ENCODE measurements at regions not wholly inside any gene's neighbourhood (a gene's known extent, or its start where the extent isn't known, plus 50 kb on each side); places are given as distances from the start of the nearest gene placed in this dataset.

GRCh38 chr12:87382959-87383566, 646.1 kb downstream of the C12orf50 start:
- Mint-ChIP-seq H3K4me3 (no peak overlapping the region), H3K36me3 (no peaks in the 10 kb centered on the region), H3K27ac (no peak overlapping the region), H3K4me1 (no peaks in the 10 kb centered on the region), H3K27me3 (ENCODE audit: low read depth in 3 of 3) (no peaks in the 10 kb centered on the region), H3K9me3 (peaks cover 0 to 4% (median 0%) of the 10 kb centered on the region in 7 donors)
- H3K27ac ChIP-seq (ENCODE audit: low read depth in 1 of 2, low read length in 2 of 2) = no peak overlapping the region
- H3K4me3 ChIP-seq (replicated peaks in 1 of 3; ENCODE audit: low read depth in 2 of 3, low read length in 3 of 3) = no peak overlapping the region
- no peaks in the 10 kb centered on the region for H3K36me3 ChIP-seq (replicated peaks in 1 of 2; ENCODE audit: control insufficient read depth in 1 of 2, insufficient read depth in 2 of 2, low read length in 2 of 2)
- TF ChIP-seq CTCF (IDR thresholded peaks at IDR 0.05) = no peak
- H3K9me3 ChIP-seq (replicated peaks in 1 of 2; ENCODE audit: control insufficient read depth in 1 of 2, insufficient read depth in 1 of 2, low read length in 2 of 2) = no peaks in the 10 kb centered on the region
- H3K9ac ChIP-seq (ENCODE audit: insufficient read depth, low read length, poor library complexity, severe bottlenecking) = no peak overlapping the region
- H3K79me2 ChIP-seq (ENCODE audit: insufficient read depth, low read length) = no peaks in the 10 kb centered on the region
- no peaks in the 10 kb centered on the region for H3K27me3 ChIP-seq (ENCODE audit: control insufficient read depth in 2 of 2, insufficient read depth in 2 of 2, low read length in 2 of 2)
- H3K4me2 ChIP-seq (replicated peaks; ENCODE audit: extremely low read depth, low read length, poor library complexity, severe bottlenecking) = no peak overlapping the region
- intact Hi-C loops (cut with micrococcal nuclease) = no loop called here
- no peak for DNase-seq
- WGBS (ENCODE audit: insufficient coverage) = 80% methylated on average over 1 of the region's 2 CpGs
- H2AFZ ChIP-seq (ENCODE audit: insufficient read depth, low read depth, low read length, poor library complexity, severe bottlenecking) = no peak overlapping the region
- no peaks in the 10 kb centered on the region for H3K4me1 ChIP-seq (ENCODE audit: control insufficient read depth in 1 of 2, insufficient read depth in 2 of 2, low read length in 2 of 2)
- H4K20me1 ChIP-seq (ENCODE audit: insufficient read depth, low read length) = no peaks in the 10 kb centered on the region

- no CpG with 5 or more reads among the region's 2 CpGs for whole genome bisulfite sequencing (ENCODE audit: insufficient coverage)
- H3K9me3 Mint-ChIP-seq = peaks cover 0 to 1% (median 0%) of the 10 kb centered on the region in 7 donors
- no peak for DNase-seq
- H3K4me3 Mint-ChIP-seq = no peak overlapping the region
- Histone ChIP-seq H3K4me2 (replicated peaks; ENCODE audit: extremely low read depth, low read length, poor library complexity, severe bottlenecking) (no peak overlapping the region), H3K4me3 (replicated peaks in 1 of 3; ENCODE audit: low read depth in 2 of 3, low read length in 3 of 3) (no peak overlapping the region), H4K20me1 (ENCODE audit: insufficient read depth, low read length) (no peaks in the 10 kb centered on the region), H3K9me3 (replicated peaks in 1 of 2; ENCODE audit: control insufficient read depth in 1 of 2, insufficient read depth in 1 of 2, low read length in 2 of 2) (no peaks in the 10 kb centered on the region), H3K27me3 (ENCODE audit: control insufficient read depth in 2 of 2, insufficient read depth in 2 of 2, low read length in 2 of 2) (no peaks in the 10 kb centered on the region), H3K27ac (ENCODE audit: low read depth in 1 of 2, low read length in 2 of 2) (no peak overlapping the region), H2AFZ (ENCODE audit: insufficient read depth, low read depth, low read length, poor library complexity, severe bottlenecking) (no peak overlapping the region), H3K36me3 (replicated peaks in 1 of 2; ENCODE audit: control insufficient read depth in 1 of 2, insufficient read depth in 2 of 2, low read length in 2 of 2) (no peaks in the 10 kb centered on the region), H3K79me2 (ENCODE audit: insufficient read depth, low read length) (no peaks in the 10 kb centered on the region), H3K4me1 (ENCODE audit: control insufficient read depth in 1 of 2, insufficient read depth in 2 of 2, low read length in 2 of 2) (no peaks in the 10 kb centered on the region), H3K9ac (ENCODE audit: insufficient read depth, low read length, poor library complexity, severe bottlenecking) (no peak overlapping the region)
- H3K27me3 Mint-ChIP-seq (ENCODE audit: low read depth in 3 of 3) = no peaks in the 10 kb centered on the region
- intact Hi-C loops (cut with micrococcal nuclease) = no loop called here
- TF ChIP-seq CTCF (IDR thresholded peaks at IDR 0.05) = no peak
- H3K27ac Mint-ChIP-seq = no peak overlapping the region
- no peaks in the 10 kb centered on the region for H3K36me3 Mint-ChIP-seq
- no peaks in the 10 kb centered on the region for H3K4me1 Mint-ChIP-seq
Observed at GRCh38 chr12:87382436-87382835, 646.8 kb downstream of the C12orf50 start.

Measured in CD14-positive monocyte (primary cell).